HG03095 (cell line): ENCODE measurements at regions not wholly inside any gene's neighbourhood (a gene's known extent, or its start where the extent isn't known, plus 50 kb on each side); places are given as distances from the start of the nearest gene placed in this dataset.

Experiments
- ATAC-seq: cut with Tn5 transposase; IDR thresholded peaks from one replicate; pipeline ENCODE4 v1.9.1; 2021; ENCODE audit warnings: moderate library complexity; ENCODE audit not compliant: unreplicated experiment

DNA sequence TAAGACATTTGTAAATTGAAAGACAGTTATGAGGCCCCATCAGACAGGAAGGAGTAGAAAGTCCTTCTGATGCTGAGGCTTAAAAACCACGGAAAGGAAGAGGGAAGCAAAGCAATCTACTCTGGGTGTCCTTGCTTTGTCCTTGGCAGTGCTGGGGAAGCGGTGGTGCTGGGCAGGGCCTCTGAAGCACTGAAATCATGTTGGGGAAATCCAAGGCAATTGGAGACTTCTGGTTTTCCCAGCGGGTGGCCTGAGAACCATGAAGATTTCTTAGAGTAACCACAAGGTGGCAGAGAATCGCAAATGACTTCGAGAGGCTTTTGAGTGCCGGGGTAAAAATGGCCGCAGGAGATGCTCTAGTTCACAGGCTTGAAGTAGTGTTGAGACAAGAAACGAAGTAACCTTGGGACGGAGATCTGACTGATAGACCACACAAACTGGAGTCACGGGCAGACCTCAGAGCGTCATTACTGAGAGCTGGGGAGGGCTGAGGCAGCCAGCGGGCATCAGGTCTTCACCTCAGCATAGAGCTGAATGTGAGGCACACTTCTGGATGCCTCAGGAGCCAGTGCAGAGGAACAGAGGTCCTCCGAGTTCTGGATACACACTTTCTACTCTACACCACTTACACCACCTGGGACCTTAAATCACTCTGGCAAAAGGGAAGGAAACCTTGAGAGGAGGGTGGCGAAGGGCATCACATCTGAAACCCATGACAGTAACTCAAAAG, 130.7 kb upstream of the GPRIN3 start:
- peak; percentile 81 for ATAC-seq

- peak; percentile 68 for ATAC-seq
Observed at GRCh38 chr4:89434364-89434988, 126.9 kb upstream of the GPRIN3 start.

DNA sequence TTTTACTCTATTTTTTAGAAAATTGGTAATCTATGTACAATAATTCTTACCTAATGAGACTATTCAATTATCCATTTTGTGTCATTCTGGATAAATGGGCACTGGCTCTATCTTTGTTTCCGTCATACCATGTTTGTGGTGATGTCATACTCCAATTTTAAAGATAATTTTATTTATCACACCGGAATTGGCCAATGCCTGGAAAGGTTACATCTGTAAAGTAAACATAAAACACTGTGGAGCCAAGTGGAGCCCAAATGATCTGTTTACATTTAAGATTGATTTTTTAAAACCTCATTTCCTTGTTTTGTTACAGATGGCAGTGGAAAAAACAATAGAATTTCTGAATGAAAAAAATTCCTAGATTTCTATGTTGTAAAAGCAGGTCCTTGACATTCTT, 120.2 kb upstream of the GPRIN3 start:
- ATAC-seq = no peak

GRCh38 chr4:89425023-89425422, 117.4 kb upstream of the GPRIN3 start:
- no peak for ATAC-seq

DNA sequence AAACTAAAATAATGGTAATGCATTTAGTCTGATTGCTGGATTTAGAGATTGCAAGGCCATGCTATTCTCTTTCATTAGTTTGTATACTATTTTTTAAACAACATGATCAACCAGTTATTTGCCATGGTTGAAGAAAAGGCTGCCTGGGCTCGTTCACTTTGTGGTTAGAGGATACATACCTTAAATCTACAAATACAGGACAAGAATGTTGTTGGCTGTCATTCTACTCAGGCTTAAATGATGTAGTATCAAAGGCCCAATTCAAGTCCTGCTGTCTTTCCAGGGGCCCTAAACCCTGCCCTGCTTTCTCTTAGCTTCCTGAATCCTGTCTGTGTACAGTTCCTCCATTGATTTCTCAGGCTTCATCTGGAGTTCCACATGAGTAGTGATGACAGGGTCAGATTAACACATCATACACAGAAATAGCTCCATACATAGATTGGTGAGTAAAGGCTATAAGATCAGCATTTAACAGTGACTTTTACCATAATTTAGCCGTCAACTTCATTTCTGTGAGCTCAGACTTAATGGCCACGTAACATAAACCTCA, 114.9 kb upstream of the GPRIN3 start:
- ATAC-seq = no peak

- no peak for ATAC-seq
Observed at GRCh38 chr4:89420507-89420906, 112.9 kb upstream of the GPRIN3 start.

GRCh38 chr4:89419111-89419695, 111.6 kb upstream of the GPRIN3 start:
- ATAC-seq = no peak

- no peak for ATAC-seq
Observed at GRCh38 chr4:89416960-89417359, 109.4 kb upstream of the GPRIN3 start.

DNA sequence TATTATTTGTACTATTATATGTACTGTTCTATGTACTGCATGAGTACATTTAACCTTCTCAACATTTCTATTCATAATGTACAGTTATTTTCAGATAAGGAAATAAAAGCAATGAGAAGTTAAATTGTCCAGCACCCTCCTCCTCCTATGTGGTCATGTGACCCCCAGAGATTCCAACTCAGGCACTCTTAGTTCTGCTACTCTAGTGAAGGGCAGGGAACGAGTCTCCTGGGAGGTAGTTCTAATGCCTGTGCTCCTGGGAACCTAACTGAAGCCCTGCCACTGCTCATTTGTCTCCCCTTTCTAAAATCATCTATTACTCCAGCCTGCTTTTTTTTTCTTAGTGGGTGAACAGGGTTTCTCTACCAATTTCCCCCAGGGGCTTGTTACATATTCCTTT, 105.9 kb upstream of the GPRIN3 start:
- no peak for ATAC-seq

DNA sequence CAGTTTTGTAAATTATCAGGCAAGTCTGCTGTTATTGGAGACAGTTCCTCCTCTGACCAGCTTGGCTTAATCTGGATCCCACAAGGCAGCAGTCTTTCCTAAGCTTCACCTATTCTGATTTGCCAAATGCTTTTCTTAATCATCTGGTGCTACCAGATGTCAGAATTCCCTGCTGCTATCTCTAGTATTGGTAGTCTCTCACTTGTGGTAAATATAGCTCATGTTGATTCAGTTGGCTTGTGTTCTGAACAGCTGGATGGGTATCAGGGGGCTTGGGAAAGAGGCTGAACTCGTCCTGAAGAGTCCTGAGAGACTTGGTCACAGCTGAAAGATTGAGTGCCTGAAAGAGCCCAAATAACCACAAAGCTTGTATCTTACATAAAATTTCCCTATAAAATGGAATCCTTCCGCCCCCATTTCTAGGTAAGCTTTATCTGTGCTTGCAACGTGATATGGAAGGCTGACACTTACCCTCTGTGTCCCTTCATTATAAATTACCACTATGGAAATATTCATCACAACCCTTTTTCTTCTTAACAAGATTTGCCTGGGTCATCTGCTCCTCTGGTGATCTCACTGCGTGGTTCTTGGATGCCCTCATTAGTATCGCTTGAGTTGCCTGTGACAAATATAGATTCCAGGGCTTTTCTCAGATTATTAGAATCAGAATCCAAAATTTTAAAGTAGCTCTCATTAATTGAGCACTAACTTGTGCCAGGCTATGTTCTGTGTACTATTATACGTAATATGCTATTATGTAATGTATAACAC, 104.1 kb upstream of the GPRIN3 start:
- ATAC-seq = no peak

DNA sequence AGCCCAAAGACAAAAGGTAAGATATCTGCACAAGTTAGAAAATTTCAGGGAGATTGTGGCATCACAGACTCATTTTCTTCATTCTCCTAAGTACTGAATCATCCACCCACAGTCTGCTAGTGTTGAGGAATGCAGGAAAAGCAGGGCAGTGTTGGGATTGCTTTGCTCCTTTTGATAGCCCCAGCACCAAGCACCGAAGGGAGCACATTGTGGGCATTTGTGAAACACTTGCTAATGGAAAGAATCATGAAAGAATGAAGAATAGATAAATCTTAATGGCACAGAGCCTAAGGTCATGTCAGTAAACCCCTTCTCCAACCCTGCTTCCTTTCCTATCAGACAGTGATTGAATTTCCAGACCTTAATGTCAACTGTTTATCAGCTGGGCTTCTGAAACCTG, 103.1 kb upstream of the GPRIN3 start:
- ATAC-seq = no peak

- no peak for ATAC-seq
Observed at GRCh38 chr4:89404530-89404929, 96.9 kb upstream of the GPRIN3 start.

- no peak for ATAC-seq
Observed at GRCh38 chr4:89403826-89404225, 96.2 kb upstream of the GPRIN3 start.

GRCh38 chr4:89400287-89401035, 92.9 kb upstream of the GPRIN3 start:
- no peak for ATAC-seq

DNA sequence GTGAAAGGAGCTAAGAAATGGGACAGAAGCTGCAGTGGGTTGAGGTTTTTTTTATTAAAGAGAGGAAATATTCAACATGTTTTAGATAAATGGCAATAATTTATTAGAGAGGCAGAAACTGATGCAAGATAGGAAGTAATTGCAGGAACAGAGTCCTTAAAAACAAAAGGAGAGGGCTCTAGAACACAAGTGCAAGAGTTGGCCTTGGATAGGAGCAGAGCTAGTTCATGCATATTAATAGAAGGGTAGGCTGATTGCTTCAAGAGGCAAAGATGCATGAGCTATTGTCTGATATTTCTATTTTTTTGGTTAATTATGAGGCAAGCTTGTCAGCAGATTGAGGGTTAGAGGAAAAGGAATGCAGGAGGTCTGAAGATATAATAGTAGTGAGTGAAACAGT, 91.0 kb upstream of the GPRIN3 start:
- ATAC-seq = no peak

DNA sequence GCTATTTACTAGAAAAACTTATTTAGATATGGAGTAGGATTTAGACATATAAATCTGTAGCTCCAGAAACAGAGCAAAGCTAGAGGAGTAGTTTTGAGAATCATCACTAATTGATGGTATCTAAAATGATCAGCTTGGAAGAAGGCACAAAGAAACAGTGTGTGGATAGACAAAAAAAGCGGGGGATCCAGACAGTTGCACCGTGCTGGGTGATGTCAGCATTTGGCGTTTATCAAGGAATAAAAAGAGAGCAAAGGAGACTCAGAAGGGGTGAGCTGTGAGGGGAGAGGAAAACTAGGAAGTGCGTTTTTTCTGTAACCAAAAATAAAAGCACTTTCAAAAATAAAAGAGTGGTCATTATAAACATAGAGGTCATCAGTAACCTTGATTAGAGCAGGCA, 90.5 kb upstream of the GPRIN3 start:
- no peak for ATAC-seq

DNA sequence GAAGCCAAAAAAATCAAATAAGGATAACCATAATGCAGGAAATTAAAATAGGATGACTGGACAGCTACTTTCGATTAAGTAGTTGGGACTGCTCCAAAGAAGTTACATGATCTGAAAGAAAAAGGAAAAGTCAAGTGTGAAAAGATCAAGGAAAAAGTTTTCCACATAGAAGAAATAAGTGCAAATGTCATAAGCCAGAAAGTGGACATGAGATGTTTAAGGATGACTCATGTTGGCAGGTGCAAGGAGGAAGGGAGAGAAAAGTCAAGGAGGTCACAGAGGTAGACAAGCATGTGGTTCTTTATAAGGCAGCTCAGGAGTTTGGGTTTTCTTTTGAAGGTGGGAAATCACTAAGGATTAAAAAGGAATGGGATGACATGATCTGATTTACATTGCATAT, 89.8 kb upstream of the GPRIN3 start:
- no peak for ATAC-seq

DNA sequence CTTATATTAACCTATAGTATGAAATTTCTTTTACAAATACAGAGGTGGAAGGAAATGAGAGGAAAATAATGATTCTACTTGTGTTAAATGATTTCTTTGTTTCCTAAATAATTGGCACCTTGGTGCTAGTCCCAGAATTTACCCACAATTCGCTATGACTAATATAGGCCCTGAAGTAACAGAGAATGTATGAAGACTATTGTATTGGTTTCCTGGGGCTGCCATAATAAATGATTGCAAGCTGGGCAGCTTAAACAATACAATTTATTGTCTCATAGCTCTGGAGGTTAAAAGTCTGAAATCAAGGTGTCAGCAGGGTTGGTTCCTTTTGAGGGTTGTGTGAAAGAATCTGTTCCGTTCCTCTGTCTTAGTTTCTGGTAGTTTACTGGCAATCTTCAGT, 74.8 kb upstream of the GPRIN3 start:
- no peak for ATAC-seq

GRCh38 chr4:89380980-89381379, 73.4 kb upstream of the GPRIN3 start:
- no peak for ATAC-seq

- ATAC-seq = no peak
Observed at GRCh38 chr4:89379511-89380044, 72.0 kb upstream of the GPRIN3 start.
